K562 (cell line): ENCODE measurements at regions not wholly inside any gene's neighbourhood (a gene's known extent, or its start where the extent isn't known, plus 50 kb on each side); places are given as distances from the start of the nearest gene placed in this dataset.

Experiments
- ATAC-seq: fragments of 200-7000 bp; cut with Tn5 transposase; 3 replicates; pipeline ENCODE4 v1.9.1; 2020; ENCODE audit warnings: moderate library complexity
- BruUV-seq: library from RNA; stranded (reverse); fragments of 400-500 nt; replicated peaks from 2 replicates; lab custom pipeline; 2021; lab: Mats Ljungman, UMichigan
- CTCF ChIA-PET: fragments of 300-600 bp; formaldehyde crosslinking; extraction: SDS; loops from one replicate; lab custom pipeline; 2021; ENCODE audit warnings: low intra/inter-chr PET ratio; lab: Yijun Ruan, JAX
- POLR2A ChIA-PET: fragments of 300-600, 350-650 bp; sonication (Branson Sonifier 250); formaldehyde crosslinking; extraction: SDS; loops from one replicate; lab custom pipeline; 2021; ENCODE audit warnings: antibody characterized with exemption, inconsistent platforms; lab: Yijun Ruan, JAX
- DNase-seq, 4 experiments: peaks; one replicate each; pipeline versions ENCODE4 v3.0.0 to v3.0.0-alpha.2; 2011 to 2018; ENCODE audit warnings: low spot score in 3 of 4, mixed read lengths in 3 of 4; ENCODE audit errors: extremely low read depth in 1 of 4
- FAIRE-seq: peaks from 2 replicates; lab custom pipeline; 2011; peaks lifted over from hg19 to GRCh38; lab: Jason Lieb, UNC
- H2AFZ ChIP-seq: 2 replicates; pipeline ENCODE4 v1.6.0; 2011; ENCODE audit warnings: low read depth, low read length, control low read depth, inconsistent platforms
- H3K27ac ChIP-seq: fragments of 200-600 bp; 3 replicates; pipeline ENCODE4 v1.8.0; 2011; ENCODE audit warnings: low read depth, mild to moderate bottlenecking, control low read depth, inconsistent platforms, low read length, moderate library complexity, mixed read lengths; ENCODE audit errors: extremely low read depth
- H3K27me3 ChIP-seq, 2 experiments: fragments of 300-600 bp in 1 of 2; 2 replicates in 1 of 2; 3 replicates in 1 of 2; pipeline versions ENCODE4 v1.6.0 to v1.8.0; 2011; ENCODE audit warnings: inconsistent platforms in 2 of 2, low read length in 2 of 2, mild to moderate bottlenecking in 1 of 2, mixed read lengths in 1 of 2, moderate library complexity in 1 of 2; ENCODE audit not compliant: control insufficient read depth in 2 of 2, insufficient read depth in 2 of 2
- H3K36me3 ChIP-seq: fragments of 300-600 bp; 3 replicates; pipeline ENCODE4 v1.8.0; 2011; ENCODE audit warnings: mild to moderate bottlenecking, low read length, inconsistent platforms; ENCODE audit not compliant: control insufficient read depth, insufficient read depth
- H3K4me1 ChIP-seq, 2 experiments: fragments of 200-600 bp in 1 of 2; replicated peaks in 1 of 2; 2 replicates in 1 of 2; 3 replicates in 1 of 2; pipeline versions ENCODE4 v1.5.1 to v1.8.0; 2011; ENCODE audit warnings: inconsistent platforms in 2 of 2, low read length in 2 of 2, mild to moderate bottlenecking in 1 of 2, mixed read lengths in 1 of 2, moderate library complexity in 1 of 2; ENCODE audit not compliant: control insufficient read depth in 2 of 2, insufficient read depth in 2 of 2
- H3K4me2 ChIP-seq: 2 replicates; pipeline ENCODE4 v1.6.1; 2011; ENCODE audit warnings: low read length, control low read depth, inconsistent platforms, mixed read lengths; ENCODE audit not compliant: insufficient read depth
- H3K4me3 ChIP-seq: fragments of 200-600 bp; sonication (generic), shearing (Covaris generic); 2 replicates; pipeline ENCODE4 v1.5.1; 2016; ENCODE audit warnings: control low read depth, inconsistent platforms
- H3K79me2 ChIP-seq: fragments of 200-600 bp; 3 replicates; pipeline ENCODE4 v1.8.0; 2011; ENCODE audit warnings: low read length, inconsistent platforms; ENCODE audit not compliant: control insufficient read depth, insufficient read depth
- H3K9ac ChIP-seq, 2 experiments: 2 replicates each; pipeline versions ENCODE4 v1.6.0 to v1.6.1; 2011; ENCODE audit warnings: low read depth in 2 of 2, low read length in 2 of 2, control low read depth in 1 of 2, inconsistent platforms in 1 of 2, mild to moderate bottlenecking in 1 of 2, mixed read lengths in 1 of 2; ENCODE audit not compliant: insufficient read depth in 1 of 2
- H3K9me1 ChIP-seq: one replicate; pipeline ENCODE4 v1.6.0; 2011; ENCODE audit warnings: inconsistent platforms, mild to moderate bottlenecking, low read length, moderate library complexity; ENCODE audit not compliant: control insufficient read depth, insufficient read depth
- H3K9me3 ChIP-seq: replicated peaks from 2 replicates; pipeline ENCODE4 v1.5.1; 2011; ENCODE audit warnings: low read depth, low read length, inconsistent platforms; ENCODE audit not compliant: control insufficient read depth, insufficient read depth
- H4K20me1 ChIP-seq: replicated peaks from 2 replicates; pipeline ENCODE4 v1.6.1; 2011; ENCODE audit warnings: low read length, inconsistent platforms, mixed read lengths; ENCODE audit not compliant: control insufficient read depth, insufficient read depth
- BACH1 ChIP-seq: fragments of 200-800 bp; sonication (Bioruptor generic); IDR thresholded peaks from 2 replicates; pipeline ENCODE4 v1.6.1; 2016; ENCODE audit warnings: missing genetic modification characterization, missing compliant biosample characterization
- CREB1 ChIP-seq, 2 experiments: sonication (generic) in 1 of 2; formaldehyde crosslinking in 1 of 2; IDR thresholded peaks; 2 replicates each; pipeline versions ENCODE4 v1.6.1 to v1.8.0; 2012 to 2022; ENCODE audit warnings: inconsistent platforms in 1 of 2, mild to moderate bottlenecking in 1 of 2, missing genetic modification reagents in 1 of 2, moderate library complexity in 1 of 2
- ETV5 ChIP-seq: sonication (generic); formaldehyde crosslinking; IDR thresholded peaks from 2 replicates; pipeline ENCODE4 v1.4.0; 2020; ENCODE audit warnings: low read depth, mild to moderate bottlenecking, missing genetic modification reagents
- MECOM ChIP-seq: fragments of 250-450 bp; sonication (Bioruptor Pico); IDR thresholded peaks from 2 replicates; pipeline ENCODE4 v1.8.0; 2022; ENCODE audit warnings: inconsistent platforms
- NCOA4 ChIP-seq: fragments of 450-650 bp; IDR thresholded peaks from 2 replicates; pipeline ENCODE4 v1.6.1; 2018; ENCODE audit warnings: mild to moderate bottlenecking; ENCODE audit not compliant: partially characterized antibody
- PTTG1 ChIP-seq: fragments of 450-650 bp; IDR thresholded peaks from 2 replicates; pipeline ENCODE4 v1.6.1; 2016; ENCODE audit warnings: low read depth, mild to moderate bottlenecking, missing genetic modification characterization, missing compliant biosample characterization
- WGBS: fragments of 100-300 bp; shearing (Covaris generic); methylation state at CpG from one replicate; pipeline ENCODE4 v1.1.6; 2016; ENCODE audit warnings: low coverage, mixed read lengths; ENCODE audit not compliant: insufficient coverage; ENCODE audit errors: missing lambda C conversion rate; 5-methylcytosine and 5-hydroxymethylcytosine counted together
- in situ Hi-C: fragments of 300-500 bp; cut with MboI; formaldehyde crosslinking; loops from 4 replicates; pipeline ENCODE4 v1.15.0; 2018; ENCODE audit warnings: inconsistent platforms, mixed read lengths
- intact Hi-C: fragments of 100-400 bp; cut with micrococcal nuclease; formaldehyde crosslinking; loops from 2 replicates; pipeline ENCODE4 v1.14.2; 2022
- TF ChIP-seq, protein P1 (sequence below): sonication (generic); IDR thresholded peaks from 2 replicates; pipeline ENCODE4 v1.6.1; 2016

DNA sequence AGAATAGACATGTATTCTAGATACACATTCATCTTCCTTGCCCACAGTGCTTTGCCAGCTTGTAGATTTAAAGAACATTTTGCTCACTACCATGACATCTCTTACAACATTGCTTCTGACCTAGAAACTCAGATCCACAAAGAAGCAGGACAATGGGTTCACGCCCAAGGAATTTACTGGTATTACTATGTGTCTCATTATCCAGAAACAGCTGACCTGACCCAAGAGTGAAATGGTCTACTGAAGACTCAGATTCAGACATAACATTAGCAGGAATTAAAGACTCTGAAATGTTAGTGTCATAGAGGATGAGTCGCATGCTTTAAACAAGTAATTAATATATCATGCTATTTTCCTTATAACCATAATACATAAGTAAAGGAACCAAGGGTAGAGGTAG is 731.4 kb downstream of the GALC start:
- no peak overlapping the region for H3K4me3 ChIP-seq
- H3K4me1 ChIP-seq, result no peaks in the 10 kb centered on the region
- DNase-seq (no peak), ATAC-seq (no peak), FAIRE-seq (no peak)
- TF ChIP-seq ETV5 (CRISPR knock-in tag) (no peak), CREB1 (IDR thresholded peaks at IDR 0.05) (no peak), CREB1 (CRISPR knock-in tag; IDR thresholded peaks at IDR 0.05) (no peak), PTTG1 (tag) (no peak)
- POLR2A ChIA-PET, result no interaction called here
- in situ Hi-C loops, result no loop called here
- BruUV-seq, result no TSS peak
- no peak overlapping the region for H3K27ac ChIP-seq
- intact Hi-C loops, result no loop called here
- no peak overlapping the region for H3K4me2 ChIP-seq
- no peak overlapping the region for H2AFZ ChIP-seq
- H3K9me1 ChIP-seq, result no peaks in the 10 kb centered on the region
- H3K79me2 ChIP-seq, result no peaks in the 10 kb centered on the region
- no peaks in the 10 kb centered on the region for H3K36me3 ChIP-seq
- 0 out of 2 replicates have a peak, but pooled peaks cover 2% of the 10 kb centered on the region for H3K9me3 ChIP-seq
- CTCF ChIA-PET, result no interaction called here
- H4K20me1 ChIP-seq, result no peaks in the 10 kb centered on the region
- H3K9ac ChIP-seq, result no peak overlapping the region
- WGBS, result 0% methylated on average over 2 of the region's 2 CpGs
- H3K27me3 ChIP-seq, result no peaks in the 10 kb centered on the region

DNA sequence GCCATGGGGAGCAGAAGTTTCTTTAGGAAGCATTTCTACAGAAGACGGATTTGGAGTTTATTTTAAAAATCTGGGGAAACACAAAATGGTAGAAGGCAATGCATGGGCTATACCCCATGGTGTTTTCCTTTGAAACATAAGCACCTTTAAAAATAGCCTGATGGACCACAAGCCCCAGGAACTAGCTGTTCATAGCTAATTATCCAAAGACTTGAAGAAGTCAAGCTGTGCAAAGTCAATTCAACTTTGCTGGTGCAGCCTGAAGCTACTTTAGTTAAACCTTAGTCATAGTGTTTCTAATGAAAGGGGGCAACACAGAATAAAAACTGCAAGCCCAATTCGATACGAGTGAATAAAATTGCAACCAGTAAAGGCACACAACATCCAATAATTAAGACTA is 732.5 kb downstream of the GALC start:
- H3K9me1 ChIP-seq, result no peaks in the 10 kb centered on the region
- intact Hi-C loops, result no loop called here
- H2AFZ ChIP-seq, result no peak overlapping the region
- no TSS peak for BruUV-seq
- 0 out of 2 replicates have a peak, but pooled peaks cover 2% of the 10 kb centered on the region for H3K9me3 ChIP-seq
- no peaks in the 10 kb centered on the region for H4K20me1 ChIP-seq
- ATAC-seq (no peak), FAIRE-seq (no peak)
- no peaks in the 10 kb centered on the region for H3K79me2 ChIP-seq
- ChIA-PET POLR2A (no interaction called here), CTCF (no interaction called here)
- H3K4me3 ChIP-seq, result no peak overlapping the region
- no peaks in the 10 kb centered on the region for H3K4me1 ChIP-seq
- whole genome bisulfite sequencing, result 0% methylated on average over 3 of the region's 3 CpGs
- TF ChIP-seq NCOA4 (no peak), MECOM (CRISPR knock-in tag) (no peak), BACH1 (no peak)
- TF ChIP-seq, protein P1, sequence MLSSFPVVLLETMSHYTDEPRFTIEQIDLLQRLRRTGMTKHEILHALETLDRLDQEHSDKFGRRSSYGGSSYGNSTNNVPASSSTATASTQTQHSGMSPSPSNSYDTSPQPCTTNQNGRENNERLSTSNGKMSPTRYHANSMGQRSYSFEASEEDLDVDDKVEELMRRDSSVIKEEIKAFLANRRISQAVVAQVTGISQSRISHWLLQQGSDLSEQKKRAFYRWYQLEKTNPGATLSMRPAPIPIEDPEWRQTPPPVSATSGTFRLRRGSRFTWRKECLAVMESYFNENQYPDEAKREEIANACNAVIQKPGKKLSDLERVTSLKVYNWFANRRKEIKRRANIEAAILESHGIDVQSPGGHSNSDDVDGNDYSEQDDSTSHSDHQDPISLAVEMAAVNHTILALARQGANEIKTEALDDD, result no peak
- TF ChIP-seq, all 486 proteins: peak for 0
- Histone ChIP-seq H3K9ac (no peak overlapping the region), H3K27ac (no peak overlapping the region), H3K4me2 (no peak overlapping the region), H3K36me3 (no peaks in the 10 kb centered on the region), H3K27me3 (no peaks in the 10 kb centered on the region)
- in situ Hi-C loops, result no loop called here
- DNase-seq, result no peak
